PC-3 (cell line): ENCODE measurements at regions not wholly inside any gene's neighbourhood (a gene's known extent, or its start where the extent isn't known, plus 50 kb on each side); places are given as distances from the start of the nearest gene placed in this dataset.

ENCODE experiments used
- ATAC-seq: fragments of 200-7000 bp; cut with Tn5 transposase; 2 replicates; pipeline ENCODE4 v1.9.1; 2020; ENCODE audit warnings: mild to moderate bottlenecking, moderate library complexity
- BruUV-seq: library from RNA; stranded (reverse); fragments of 400-500 nt; replicated peaks from 2 replicates; lab custom pipeline; 2021; lab: Mats Ljungman, UMichigan
- CTCF ChIA-PET: fragments of 300-600 bp; sonication (Branson Sonifier 250); formaldehyde crosslinking; loops from one replicate; lab custom pipeline; 2022; ENCODE audit warnings: antibody characterized with exemption; lab: Charles Lee
- POLR2A ChIA-PET: fragments of 300-600 bp; sonication (Branson Sonifier 250); formaldehyde crosslinking; loops from one replicate; lab custom pipeline; 2022; ENCODE audit warnings: antibody characterized with exemption; ENCODE audit not compliant: unreplicated experiment; lab: Charles Lee
- DNase-seq: peaks from one replicate; pipeline ENCODE4 v3.0.0-alpha.2; 2015
- H2AFZ ChIP-seq: fragments of 300-600 bp; sonication (generic); 2 replicates; pipeline ENCODE4 v1.6.0; 2016; ENCODE audit warnings: antibody characterized with exemption, low read length
- H3F3A ChIP-seq: fragments of 300-600 bp; sonication (generic); one replicate; pipeline ENCODE4 v1.6.0; 2017; ENCODE audit warnings: antibody characterized with exemption, low read length, control low read depth, mild to moderate bottlenecking; ENCODE audit not compliant: unreplicated experiment
- H3K27ac ChIP-seq: fragments of 300-600 bp; sonication (generic); 2 replicates; pipeline ENCODE4 v1.5.1; 2016; ENCODE audit warnings: mild to moderate bottlenecking, low read length
- H3K27me3 ChIP-seq: fragments of 300-600 bp; sonication (generic); 2 replicates; pipeline ENCODE4 v1.6.1; 2016; ENCODE audit warnings: low read length, mixed read lengths
- H3K36me3 ChIP-seq: fragments of 300-600 bp; sonication (generic); 2 replicates; pipeline ENCODE4 v1.6.1; 2016; ENCODE audit warnings: low read depth, mixed run types, low read length, mixed read lengths
- H3K4me1 ChIP-seq: fragments of 300-600 bp; sonication (generic); 2 replicates; pipeline ENCODE4 v1.5.1; 2016; ENCODE audit warnings: low read length; ENCODE audit not compliant: insufficient read depth
- H3K4me2 ChIP-seq: fragments of 300-600 bp; sonication (generic); 2 replicates; pipeline ENCODE4 v1.6.0; 2016; ENCODE audit warnings: low read length
- H3K4me3 ChIP-seq: fragments of 300-600 bp; sonication (generic); 2 replicates; pipeline ENCODE4 v1.5.1; 2016; ENCODE audit warnings: mild to moderate bottlenecking, low read length, mixed read lengths
- H3K79me2 ChIP-seq: fragments of 300-600 bp; sonication (generic); 2 replicates; pipeline ENCODE4 v1.6.1; 2017; ENCODE audit warnings: low read length, mixed read lengths
- H3K9ac ChIP-seq: fragments of 300-600 bp; sonication (generic); 2 replicates; pipeline ENCODE4 v1.6.0; 2016; ENCODE audit warnings: mild to moderate bottlenecking, low read length
- H3K9me2 ChIP-seq: fragments of 300-600 bp; sonication (generic); replicated peaks from 2 replicates; pipeline ENCODE4 v1.6.1; 2016; ENCODE audit warnings: mixed run types, low read length, mixed read lengths
- H3K9me3 ChIP-seq: fragments of 300-600 bp; sonication (generic); 2 replicates; pipeline ENCODE4 v1.6.1; 2016; ENCODE audit warnings: low read length, mixed read lengths
- H4K20me1 ChIP-seq: fragments of 300-600 bp; sonication (generic); 2 replicates; pipeline ENCODE4 v1.6.1; 2016; ENCODE audit warnings: low read length, mixed read lengths
- EZH2 ChIP-seq: fragments of 300-600 bp; sonication (generic); IDR thresholded peaks from one replicate; pipeline ENCODE4 v1.6.1; 2017; ENCODE audit warnings: antibody characterized with exemption, mild to moderate bottlenecking, low read length; ENCODE audit not compliant: unreplicated experiment
- EZH2phosphoT487 ChIP-seq: fragments of 300-600 bp; sonication (generic); IDR thresholded peaks from 2 replicates; pipeline ENCODE4 v1.6.1; 2018; ENCODE audit warnings: mild to moderate bottlenecking, antibody characterized with exemption, low read length, borderline replicate concordance
- intact Hi-C: fragments of 100-400 bp; cut with micrococcal nuclease; formaldehyde crosslinking; loops from 2 replicates; pipeline ENCODE4 v1.9.0; 2023
- TF ChIP-seq, protein P1 (sequence below): fragments of 300-600 bp; sonication (generic); conservative IDR thresholded peaks from 2 replicates; pipeline ENCODE4 v1.5.1; 2017; ENCODE audit warnings: antibody characterized with exemption, low read depth, mild to moderate bottlenecking, low read length

DNA sequence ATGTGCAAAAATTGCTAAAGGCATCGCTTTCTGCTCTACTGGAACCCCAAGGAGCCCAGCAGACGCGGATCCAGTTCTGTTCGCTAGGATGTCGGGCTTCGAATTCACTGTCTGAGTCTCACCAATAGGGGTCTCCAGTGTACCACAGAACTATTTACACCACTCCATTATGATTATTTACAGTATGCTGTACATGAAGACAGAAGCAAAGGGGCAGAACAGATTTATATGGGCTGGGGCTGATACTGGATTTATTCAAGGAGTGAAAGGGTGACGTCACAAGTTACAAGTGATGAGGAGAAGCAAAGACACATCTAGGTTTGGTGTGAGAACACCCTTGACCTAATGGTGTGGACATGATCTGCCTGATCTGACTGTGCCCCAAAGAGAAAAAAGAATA is 185.3 kb upstream of the ATP5MC3 start:
- TF ChIP-seq, protein P1, sequence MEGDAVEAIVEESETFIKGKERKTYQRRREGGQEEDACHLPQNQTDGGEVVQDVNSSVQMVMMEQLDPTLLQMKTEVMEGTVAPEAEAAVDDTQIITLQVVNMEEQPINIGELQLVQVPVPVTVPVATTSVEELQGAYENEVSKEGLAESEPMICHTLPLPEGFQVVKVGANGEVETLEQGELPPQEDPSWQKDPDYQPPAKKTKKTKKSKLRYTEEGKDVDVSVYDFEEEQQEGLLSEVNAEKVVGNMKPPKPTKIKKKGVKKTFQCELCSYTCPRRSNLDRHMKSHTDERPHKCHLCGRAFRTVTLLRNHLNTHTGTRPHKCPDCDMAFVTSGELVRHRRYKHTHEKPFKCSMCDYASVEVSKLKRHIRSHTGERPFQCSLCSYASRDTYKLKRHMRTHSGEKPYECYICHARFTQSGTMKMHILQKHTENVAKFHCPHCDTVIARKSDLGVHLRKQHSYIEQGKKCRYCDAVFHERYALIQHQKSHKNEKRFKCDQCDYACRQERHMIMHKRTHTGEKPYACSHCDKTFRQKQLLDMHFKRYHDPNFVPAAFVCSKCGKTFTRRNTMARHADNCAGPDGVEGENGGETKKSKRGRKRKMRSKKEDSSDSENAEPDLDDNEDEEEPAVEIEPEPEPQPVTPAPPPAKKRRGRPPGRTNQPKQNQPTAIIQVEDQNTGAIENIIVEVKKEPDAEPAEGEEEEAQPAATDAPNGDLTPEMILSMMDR, result peak; percentile 90
- no peak for TF ChIP-seq EZH2phosphoT487

DNA sequence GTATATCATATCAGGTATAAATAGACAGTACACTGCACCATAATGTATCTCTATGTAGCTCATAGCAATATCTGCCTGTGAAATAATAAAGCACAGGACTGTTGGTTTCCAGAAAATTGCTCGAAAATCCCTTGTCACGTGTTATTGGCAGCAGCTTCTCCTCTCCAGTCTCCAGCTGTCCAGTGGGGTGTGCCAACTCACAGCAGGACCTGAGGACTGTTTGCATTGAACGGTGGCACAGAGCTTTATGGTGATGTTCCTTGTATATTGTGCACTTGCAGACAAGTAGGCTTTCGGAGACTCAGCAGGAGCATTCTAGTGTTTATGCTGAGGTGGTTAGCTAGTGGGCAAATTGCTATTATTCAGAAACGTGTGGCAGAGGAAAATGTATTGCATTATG is 182.2 kb upstream of the ATP5MC3 start:
- Histone ChIP-seq H3K9ac (no peak overlapping the region), H3K4me1 (peaks cover 8% of the 10 kb centered on the region), H3K9me3 (no peaks in the 10 kb centered on the region), H3K9me2 (no peaks in the 10 kb centered on the region), H2AFZ (no peak overlapping the region), H3K4me2 (no peak overlapping the region), H3F3A (no peaks in the 10 kb centered on the region), H4K20me1 (no peaks in the 10 kb centered on the region), H3K27me3 (peaks cover 56% of the 10 kb centered on the region), H3K4me3 (no peak overlapping the region), H3K79me2 (no peaks in the 10 kb centered on the region), H3K36me3 (no peaks in the 10 kb centered on the region), H3K27ac (no peak overlapping the region)
- no peak for DNase-seq
- no TSS peak for BruUV-seq
- intact Hi-C loops, result no loop called here
- CTCF ChIA-PET, result no interaction called here
- POLR2A ChIA-PET, result interaction anchor here (0.5 kb wide), 1 partner anchor 269 kb away, joined by 8 read pairs; no protein-coding TSS in a partner anchor
- no peak for ATAC-seq
- TF ChIP-seq EZH2, result no peak
- TF ChIP-seq EZH2phosphoT487, result no peak
- TF ChIP-seq, protein P1, result no peak

More for the DNA sequence above, 185.3 kb upstream of the ATP5MC3 start:
- ATAC-seq (peak; percentile 83), DNase-seq (peak; percentile 72)
- H3K27me3 ChIP-seq, result peaks cover 36% of the 10 kb centered on the region
- H2AFZ ChIP-seq, result no peak overlapping the region
- no peaks in the 10 kb centered on the region for H3F3A ChIP-seq
- no peaks in the 10 kb centered on the region for H3K9me2 ChIP-seq
- BruUV-seq, result no TSS peak
- H3K9me3 ChIP-seq, result no peaks in the 10 kb centered on the region
- H3K27ac ChIP-seq, result no peak overlapping the region
- H3K9ac ChIP-seq, result no peak overlapping the region
- intact Hi-C loops, result loop anchor here (1.0 to 5.0 kb wide), 3 partner anchors 320 to 730 kb away; no protein-coding TSS in a partner anchor
- no peak overlapping the region; the same call in 1 of the 2 replicates for H3K4me2 ChIP-seq
- H3K4me3 ChIP-seq, result no peak overlapping the region
- no peaks in the 10 kb centered on the region for H3K79me2 ChIP-seq
- ChIA-PET CTCF (no interaction called here), POLR2A (no interaction called here)
- H3K4me1 ChIP-seq, result peaks cover 8% of the 10 kb centered on the region
- H4K20me1 ChIP-seq, result no peaks in the 10 kb centered on the region
- no peaks in the 10 kb centered on the region for H3K36me3 ChIP-seq

DNA sequence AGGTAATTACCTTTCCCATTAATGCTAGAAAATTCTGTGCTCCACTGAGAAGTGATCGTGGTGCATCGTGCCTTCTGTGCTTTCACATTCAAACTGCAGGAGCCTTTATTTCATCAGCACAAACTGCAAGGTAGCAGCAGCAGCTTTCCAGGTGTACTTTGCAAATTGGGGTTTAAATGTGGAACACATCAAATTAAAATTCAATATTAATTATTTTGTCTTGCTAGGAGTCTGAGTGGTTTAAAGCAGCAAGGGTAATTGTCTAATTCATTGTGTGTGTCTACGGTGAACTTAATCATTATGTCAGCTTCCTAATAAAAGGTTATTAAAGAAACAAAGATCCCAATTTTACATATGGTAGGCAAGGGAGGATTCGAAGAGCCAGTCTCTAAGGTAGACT is 180.8 kb upstream of the ATP5MC3 start:
- TF ChIP-seq, protein P1, result no peak
- TF ChIP-seq EZH2phosphoT487 (no peak), EZH2 (no peak)

More for the DNA sequence above, 180.8 kb upstream of the ATP5MC3 start:
- ATAC-seq (no peak), DNase-seq (no peak)
- Histone ChIP-seq H2AFZ (no peak overlapping the region), H3K9me2 (no peaks in the 10 kb centered on the region), H3K9me3 (no peaks in the 10 kb centered on the region), H3K4me1 (peaks cover 5% of the 10 kb centered on the region), H3K27me3 (peaks cover 63% of the 10 kb centered on the region), H3F3A (no peaks in the 10 kb centered on the region), H4K20me1 (no peaks in the 10 kb centered on the region), H3K4me3 (no peak overlapping the region), H3K4me2 (no peak overlapping the region), H3K36me3 (no peaks in the 10 kb centered on the region), H3K79me2 (no peaks in the 10 kb centered on the region), H3K9ac (no peak overlapping the region), H3K27ac (no peak overlapping the region)
- intact Hi-C loops, result no loop called here
- ChIA-PET CTCF (no interaction called here), POLR2A (no interaction called here)
- no TSS peak for BruUV-seq
